Head of caudate nucleus (tissue), 42 donors: ENCODE measurements at regions not wholly inside any gene's neighbourhood (a gene's known extent, or its start where the extent isn't known, plus 50 kb on each side); places are given as distances from the start of the nearest gene placed in this dataset.
"Not testable (repeated sequence)": the region's sequence is repeated elsewhere in the genome, so short reads cannot be mapped to it uniquely, and the experiment has no call there.

Experiments
- DNase-seq, 42 donors: peaks; one replicate each; pipeline versions ENCODE4 v3.0.0 to v3.0.0-alpha.2; 2020 to 2021; ENCODE audit warnings: mixed read lengths in 7 of 42
- intact Hi-C: fragments of 100-400 bp; cut with DNase I; formaldehyde crosslinking; loops from one replicate; pipeline ENCODE4 v1.15.0; 2022

- peak in 1 of 42 donors; percentile 38 for DNase-seq
- intact Hi-C loops: no loop called here
Observed at GRCh38 chr3:181250714-181251113, 261.2 kb upstream of the DNAJC19 start.

GRCh38 chr3:181239441-181239840 is 249.9 kb upstream of the DNAJC19 start:
- intact Hi-C loops: no loop called here
- no peak for DNase-seq

- intact Hi-C loops: no loop called here
- no peak for DNase-seq
Observed at GRCh38 chr3:181230258-181230657, 240.7 kb upstream of the DNAJC19 start.

GRCh38 chr3:181213347-181213746 is 223.8 kb upstream of the DNAJC19 start:
- intact Hi-C loops: no loop called here
- DNase-seq: peak in 2 of 42 donors; percentile 7 to 40

GRCh38 chr3:181212271-181212670 is 222.7 kb upstream of the DNAJC19 start:
- intact Hi-C loops: no loop called here
- no peak for DNase-seq

GRCh38 chr3:181210275-181210674 is 220.7 kb upstream of the DNAJC19 start:
- intact Hi-C loops: no loop called here

GRCh38 chr3:181189556-181189955 is 200.0 kb upstream of the DNAJC19 start:
- intact Hi-C loops: no loop called here

More at GRCh38 chr3:181210275-181210674, 220.7 kb upstream of the DNAJC19 start:
- peak in 2 of 42 donors; percentile 10 to 16 for DNase-seq

GRCh38 chr3:181183764-181184163 is 194.2 kb upstream of the DNAJC19 start:
- intact Hi-C loops: no loop called here
- no peak for DNase-seq

More at GRCh38 chr3:181189556-181189955, 200.0 kb upstream of the DNAJC19 start:
- DNase-seq: no peak

GRCh38 chr3:181183057-181183456 is 193.5 kb upstream of the DNAJC19 start:
- DNase-seq, intact Hi-C loops: not testable (repeated sequence)

- no peak for DNase-seq
- intact Hi-C loops: loop anchor here (5.0 to 10.0 kb wide), 2 partner anchors 184 to 377 kb away; no protein-coding TSS in a partner anchor
Observed at GRCh38 chr3:181178991-181179390, 189.5 kb upstream of the DNAJC19 start.

GRCh38 chr3:181176601-181177000 is 187.1 kb upstream of the DNAJC19 start:
- intact Hi-C loops: loop anchor here (5.0 to 10.0 kb wide), 2 partner anchors 182 to 374 kb away; no protein-coding TSS in a partner anchor
- DNase-seq: peak; percentile 51 to 93 (median 80)

- peak in 1 of 42 donors; percentile 24 for DNase-seq
- intact Hi-C loops: loop anchor here (5.0 to 10.0 kb wide), 2 partner anchors 180 to 372 kb away; no protein-coding TSS in a partner anchor
Observed at GRCh38 chr3:181174676-181175233, 185.2 kb upstream of the DNAJC19 start.

- intact Hi-C loops: loop anchor here (10.0 kb wide), 1 partner anchor 179 kb away; no protein-coding TSS in a partner anchor
- no peak for DNase-seq
Observed at GRCh38 chr3:181174022-181174421, 184.5 kb upstream of the DNAJC19 start.

GRCh38 chr3:181173227-181173626 is 183.7 kb upstream of the DNAJC19 start:
- intact Hi-C loops: loop anchor here (10.0 kb wide), 1 partner anchor 178 kb away; no protein-coding TSS in a partner anchor
- DNase-seq: no peak

GRCh38 chr3:181134873-181135272 is 145.3 kb upstream of the DNAJC19 start:
- DNase-seq: no peak
- intact Hi-C loops: no loop called here

GRCh38 chr3:181133832-181134231 is 144.3 kb upstream of the DNAJC19 start:
- DNase-seq: no peak
- intact Hi-C loops: no loop called here

GRCh38 chr3:181105646-181106045 is 116.1 kb upstream of the DNAJC19 start:
- peak in 4 of 42 donors; percentile 4 to 42 (median 12) for DNase-seq
- intact Hi-C loops: no loop called here

- no peak for DNase-seq
- intact Hi-C loops: no loop called here
Observed at GRCh38 chr3:181103605-181104004, 114.1 kb upstream of the DNAJC19 start.

- intact Hi-C loops: no loop called here
- DNase-seq: no peak
Observed at GRCh38 chr3:181086011-181086410, 96.5 kb upstream of the DNAJC19 start.

- no peak for DNase-seq
- intact Hi-C loops: no loop called here
Observed at GRCh38 chr3:181081930-181082329, 92.4 kb upstream of the DNAJC19 start.

- DNase-seq: no peak
- intact Hi-C loops: no loop called here
Observed at GRCh38 chr3:181076558-181076957, 87.0 kb upstream of the DNAJC19 start.
